Mesendoderm (in vitro differentiated cells): ENCODE measurements at regions not wholly inside any gene's neighbourhood (a gene's known extent, or its start where the extent isn't known, plus 50 kb on each side); places are given as distances from the start of the nearest gene placed in this dataset.

Source experiments
- DNase-seq: peaks from one replicate; pipeline ENCODE4 v3.0.0; 2013
- H2AK5ac ChIP-seq: 2 replicates; pipeline ENCODE4 v1.6.1; 2013; ENCODE audit warnings: low read length, inconsistent platforms
- H2BK120ac ChIP-seq: 2 replicates; pipeline ENCODE4 v1.6.1; 2013; ENCODE audit warnings: low read depth, mild to moderate bottlenecking, low read length, moderate library complexity, mixed read lengths
- H2BK15ac ChIP-seq: replicated peaks from 2 replicates; pipeline ENCODE4 v1.6.1; 2013; ENCODE audit warnings: low read depth, mild to moderate bottlenecking, moderate library complexity
- H2BK5ac ChIP-seq: 2 replicates; pipeline ENCODE4 v1.6.1; 2013; ENCODE audit warnings: low read length, inconsistent platforms
- H3K18ac ChIP-seq: 2 replicates; pipeline ENCODE4 v1.6.1; 2013; ENCODE audit warnings: mild to moderate bottlenecking, low read length, mixed read lengths
- H3K23ac ChIP-seq: one replicate; pipeline ENCODE4 v1.6.1; 2013; ENCODE audit warnings: low read length
- H3K27ac ChIP-seq: 2 replicates; pipeline ENCODE4 v1.5.1; 2013; ENCODE audit warnings: low read depth, mild to moderate bottlenecking, inconsistent platforms, low read length, moderate library complexity
- H3K27me3 ChIP-seq: 2 replicates; pipeline ENCODE4 v1.6.1; 2013; ENCODE audit warnings: low read length, control low read depth, mild to moderate bottlenecking, inconsistent platforms; ENCODE audit not compliant: insufficient read depth, poor library complexity
- H3K36me3 ChIP-seq: 2 replicates; pipeline ENCODE4 v1.6.1; 2013; ENCODE audit warnings: low read length, inconsistent platforms; ENCODE audit not compliant: control insufficient read depth, insufficient read depth
- H3K4ac ChIP-seq: one replicate; pipeline ENCODE4 v1.6.1; 2013; ENCODE audit warnings: low read depth, mild to moderate bottlenecking, low read length, moderate library complexity
- H3K4me1 ChIP-seq: 2 replicates; pipeline ENCODE4 v1.6.1; 2013; ENCODE audit warnings: low read depth, low read length, inconsistent platforms; ENCODE audit not compliant: control insufficient read depth
- H3K4me2 ChIP-seq: 2 replicates; pipeline ENCODE4 v1.6.1; 2013; ENCODE audit warnings: low read length
- H3K4me3 ChIP-seq: 2 replicates; pipeline ENCODE4 v1.5.1; 2013; ENCODE audit warnings: mild to moderate bottlenecking, low read length
- H3K56ac ChIP-seq: one replicate; pipeline ENCODE4 v1.6.1; 2013; ENCODE audit warnings: low read length
- H3K79me1 ChIP-seq: 2 replicates; pipeline ENCODE4 v1.6.1; 2013; ENCODE audit warnings: low read length, inconsistent platforms
- H3K79me2 ChIP-seq: 2 replicates; pipeline ENCODE4 v1.6.1; 2013; ENCODE audit warnings: mild to moderate bottlenecking, low read length; ENCODE audit not compliant: control insufficient read depth, insufficient read depth
- H3K9ac ChIP-seq: 2 replicates; pipeline ENCODE4 v1.6.1; 2013; ENCODE audit warnings: low read length, inconsistent platforms
- H4K5ac ChIP-seq: one replicate; pipeline ENCODE4 v1.6.1; 2013; ENCODE audit warnings: low read length
- H4K8ac ChIP-seq: one replicate; pipeline ENCODE4 v1.6.1; 2013; ENCODE audit warnings: low read depth, mild to moderate bottlenecking, control low read depth, low read length, moderate library complexity
- WGBS: extraction: QIAGEN DNeasy Blood & Tissue Kit; methylation state at CpG from one replicate; pipeline ENCODE4 v1.1.7; 2013; ENCODE audit warnings: low lambda C conversion rate, missing lambda C conversion rate; ENCODE audit not compliant: insufficient coverage; ENCODE audit errors: extremely low coverage; 5-methylcytosine and 5-hydroxymethylcytosine counted together

DNA sequence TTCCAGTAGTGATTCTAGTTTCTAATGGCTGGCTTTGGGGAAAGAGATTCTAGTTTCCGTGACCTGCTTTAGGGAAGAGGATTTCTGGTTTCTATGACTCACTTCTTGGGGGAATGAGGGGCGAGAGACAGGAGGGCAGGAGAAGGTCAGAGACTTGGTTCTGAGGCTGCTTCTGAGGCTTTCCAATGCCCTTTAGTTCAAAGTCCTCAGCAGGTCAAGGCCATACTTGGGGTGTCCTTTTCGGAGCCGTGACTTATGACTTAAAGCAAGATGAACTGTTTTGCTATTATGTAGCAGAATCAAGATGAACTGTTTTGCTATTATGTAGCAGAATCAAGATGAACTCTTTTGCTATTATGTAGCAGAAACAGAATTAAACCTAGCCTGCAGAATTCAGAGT is 52.2 kb upstream of the TLR3 start:
- Histone ChIP-seq H4K5ac (no peak overlapping the region), H3K9ac (no peak overlapping the region), H2BK5ac (no peak overlapping the region), H3K56ac (no peak overlapping the region), H2AK5ac (no peak overlapping the region), H3K4me1 (no peaks in the 10 kb centered on the region), H4K8ac (no peak overlapping the region), H2BK15ac (no peak overlapping the region), H2BK120ac (no peak overlapping the region), H3K27ac (no peak overlapping the region), H3K23ac (no peak overlapping the region), H3K79me2 (no peaks in the 10 kb centered on the region), H3K18ac (no peak overlapping the region), H3K4ac (no peak overlapping the region), H3K4me3 (no peak overlapping the region), H3K79me1 (no peaks in the 10 kb centered on the region), H3K4me2 (no peak overlapping the region), H3K36me3 (no peaks in the 10 kb centered on the region), H3K27me3 (no peaks in the 10 kb centered on the region)
- no peak for DNase-seq
- no CpG with 5 or more reads among the region's 4 CpGs for WGBS

DNA sequence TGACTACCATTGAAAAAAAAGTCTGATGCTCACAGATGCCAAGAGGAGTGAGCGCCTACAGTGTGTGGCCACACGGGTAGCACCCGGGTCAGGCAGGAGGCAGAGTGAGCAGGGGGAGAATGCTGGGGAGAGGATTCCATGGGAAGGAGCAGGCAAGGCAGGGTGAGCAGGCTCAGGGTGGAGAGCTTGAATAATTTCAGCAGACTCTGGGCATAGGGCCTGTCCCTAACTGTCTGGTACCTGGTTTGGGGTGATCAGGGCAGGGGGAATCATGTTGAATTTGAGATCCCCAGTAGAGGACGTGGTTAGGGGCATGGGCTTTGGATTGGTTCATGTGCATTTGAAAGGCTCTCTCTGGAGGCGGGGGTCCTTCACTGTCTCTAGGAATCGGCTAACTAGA is 51.2 kb upstream of the TLR3 start:
- no peak overlapping the region for H3K23ac ChIP-seq

DNA sequence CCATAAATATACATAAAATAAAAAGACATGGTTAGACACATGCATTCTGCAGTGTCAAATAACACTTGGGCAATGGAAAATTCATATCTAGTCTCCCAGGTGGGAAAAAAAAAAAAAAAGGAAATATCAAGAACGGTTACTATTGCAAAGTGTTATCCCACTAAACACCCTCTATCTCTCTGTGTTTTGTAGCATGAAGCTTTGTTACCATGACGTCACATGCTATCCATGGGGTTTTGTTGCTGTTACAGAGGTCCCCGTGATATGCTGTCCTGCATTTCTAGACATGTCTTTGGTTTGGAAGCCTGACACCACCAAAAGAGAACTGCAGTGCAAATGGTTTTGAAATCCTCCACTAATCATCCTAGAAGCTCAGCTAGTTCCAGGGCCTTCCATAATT is 50.7 kb upstream of the TLR3 start:
- H2BK120ac ChIP-seq = no peak overlapping the region
- H2BK5ac ChIP-seq = no peak overlapping the region
- DNase-seq = no peak
- no peaks in the 10 kb centered on the region for H3K4me1 ChIP-seq
- H3K79me2 ChIP-seq = no peaks in the 10 kb centered on the region
- H3K4me2 ChIP-seq = no peak overlapping the region
- H3K4me3 ChIP-seq = no peak overlapping the region
- no peak overlapping the region for H4K5ac ChIP-seq
- H3K79me1 ChIP-seq = no peaks in the 10 kb centered on the region
- no peak overlapping the region for H3K23ac ChIP-seq
- no peak overlapping the region for H3K56ac ChIP-seq
- no peak overlapping the region for H3K9ac ChIP-seq
- no peak overlapping the region for H2BK15ac ChIP-seq
- H3K4ac ChIP-seq = no peak overlapping the region
- no peak overlapping the region for H4K8ac ChIP-seq
- no peak overlapping the region for H3K18ac ChIP-seq
- WGBS = no CpG with 5 or more reads among the region's 3 CpGs
- no peaks in the 10 kb centered on the region for H3K36me3 ChIP-seq
- H2AK5ac ChIP-seq = no peak overlapping the region
- H3K27ac ChIP-seq = no peak overlapping the region
- H3K27me3 ChIP-seq = no peaks in the 10 kb centered on the region

More for the DNA sequence above, 51.2 kb upstream of the TLR3 start:
- Histone ChIP-seq H4K8ac (no peak overlapping the region), H2BK15ac (no peak overlapping the region), H3K9ac (no peak overlapping the region), H4K5ac (no peak overlapping the region), H3K18ac (no peak overlapping the region), H3K4me3 (no peak overlapping the region), H3K79me2 (no peaks in the 10 kb centered on the region), H3K27me3 (no peaks in the 10 kb centered on the region), H3K4me1 (no peaks in the 10 kb centered on the region), H3K36me3 (no peaks in the 10 kb centered on the region), H3K27ac (no peak overlapping the region), H3K79me1 (no peaks in the 10 kb centered on the region), H2AK5ac (no peak overlapping the region), H3K56ac (no peak overlapping the region), H3K4ac (no peak overlapping the region), H3K4me2 (no peak overlapping the region), H2BK5ac (no peak overlapping the region), H2BK120ac (no peak overlapping the region)
- WGBS = no CpG with 5 or more reads among the region's 6 CpGs
- no peak for DNase-seq

DNA sequence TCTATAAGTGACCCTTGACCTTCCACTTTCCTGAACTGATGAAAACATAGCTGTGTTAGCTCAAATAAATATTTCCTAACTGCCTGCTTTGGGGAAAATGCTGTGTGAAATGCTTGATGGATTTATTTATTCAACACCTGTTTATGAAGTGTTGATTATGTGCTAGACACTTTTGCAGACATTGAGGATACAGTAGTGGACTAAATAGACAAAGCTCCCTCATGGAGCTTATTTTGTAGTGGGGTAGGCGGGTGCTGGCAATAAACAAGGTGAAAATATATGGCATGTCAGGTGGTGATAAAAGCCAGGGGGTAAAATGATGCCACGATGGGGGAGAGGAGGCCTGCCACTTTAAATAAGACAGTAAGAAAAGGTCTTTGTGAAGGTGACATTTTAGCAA is 50.2 kb upstream of the TLR3 start:
- H3K56ac ChIP-seq = no peak overlapping the region
- no peak overlapping the region for H3K4me3 ChIP-seq
- H3K18ac ChIP-seq = no peak overlapping the region
- no peaks in the 10 kb centered on the region for H3K36me3 ChIP-seq
- H4K5ac ChIP-seq = no peak overlapping the region
- no peak overlapping the region for H3K4me2 ChIP-seq
- no peaks in the 10 kb centered on the region for H3K27me3 ChIP-seq
- H3K79me2 ChIP-seq = no peaks in the 10 kb centered on the region
- H3K27ac ChIP-seq = no peak overlapping the region
- H3K23ac ChIP-seq = no peak overlapping the region
- DNase-seq = no peak
- no peak overlapping the region for H2BK5ac ChIP-seq
- H3K4ac ChIP-seq = no peak overlapping the region
- H2AK5ac ChIP-seq = no peak overlapping the region
- WGBS = no CpG with 5 or more reads among the region's 2 CpGs
- no peak overlapping the region for H3K9ac ChIP-seq
- H2BK15ac ChIP-seq = no peak overlapping the region
- H3K79me1 ChIP-seq = no peaks in the 10 kb centered on the region
- H4K8ac ChIP-seq = no peak overlapping the region
- H2BK120ac ChIP-seq = no peak overlapping the region
- no peaks in the 10 kb centered on the region for H3K4me1 ChIP-seq
